IPS-NIHi7 (cell line): ENCODE measurements at regions not wholly inside any gene's neighbourhood (a gene's known extent, or its start where the extent isn't known, plus 50 kb on each side); places are given as distances from the start of the nearest gene placed in this dataset.

Source experiments
- DNase-seq: peaks from one replicate; pipeline ENCODE4 v3.0.0; 2012; ENCODE audit warnings: mixed read lengths; ENCODE audit errors: extremely low spot score

DNA sequence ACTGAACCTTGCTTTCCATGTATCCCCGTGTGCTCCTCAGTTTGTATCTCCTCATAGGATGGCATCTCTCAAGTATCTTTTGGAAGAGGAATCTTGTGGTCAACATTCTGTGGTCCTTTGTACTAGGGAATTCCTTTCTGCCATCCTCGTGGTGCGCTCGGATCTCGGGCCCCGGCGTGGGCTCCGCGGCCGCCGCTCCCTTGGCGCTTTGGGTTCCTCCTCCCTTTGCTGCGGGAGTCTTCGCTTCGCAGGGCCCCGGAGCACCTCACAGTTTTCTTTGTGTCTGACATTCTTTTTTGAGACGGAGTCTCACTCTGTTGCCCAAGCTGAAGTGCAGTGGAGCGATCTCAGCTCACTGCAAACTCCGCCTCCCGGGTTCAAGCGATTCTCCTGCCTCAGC is 264.7 kb downstream of the IRS2 start:
- DNase-seq: no peak

DNA sequence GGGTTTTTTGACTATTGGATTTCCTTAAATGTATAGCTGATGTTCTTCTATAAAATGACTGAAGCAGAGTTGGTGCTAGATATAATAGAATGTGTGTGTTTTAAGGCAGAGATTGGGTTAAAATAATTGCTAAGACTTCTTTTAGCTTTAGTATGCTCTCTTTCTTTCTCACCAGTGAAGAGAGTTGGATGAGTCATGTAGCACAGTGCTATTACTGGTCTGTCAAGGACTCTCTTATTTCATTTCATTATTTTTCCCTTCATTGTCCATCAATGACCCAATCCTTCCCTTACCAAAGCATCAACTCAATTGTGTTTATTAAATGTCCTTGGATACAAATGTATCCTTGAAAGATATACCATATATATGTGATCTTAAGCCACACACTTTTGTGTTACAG is 268.9 kb downstream of the IRS2 start:
- no peak for DNase-seq

DNA sequence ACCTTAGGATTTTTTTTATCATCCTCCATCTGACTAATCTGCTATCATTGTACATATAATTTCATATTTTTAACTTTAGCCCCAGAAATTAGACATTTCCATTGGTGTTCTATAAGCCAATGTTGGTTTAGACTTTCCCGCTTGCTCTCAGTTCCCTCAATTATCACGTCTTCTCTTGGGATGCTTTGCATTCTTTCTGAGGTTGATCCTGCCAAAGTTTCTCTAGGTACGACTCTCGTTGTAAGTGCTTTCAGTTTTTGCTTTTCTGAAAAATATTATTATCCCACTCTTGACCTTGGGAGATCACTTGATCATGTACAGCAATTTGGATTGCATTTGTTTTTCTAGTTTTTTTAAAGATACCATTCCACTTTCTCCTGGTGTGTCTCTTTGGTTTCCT is 270.2 kb downstream of the IRS2 start:
- no peak for DNase-seq

- DNase-seq: no peak
Observed at GRCh38 chr13:109510013-109510412, 276.4 kb downstream of the IRS2 start.

DNA sequence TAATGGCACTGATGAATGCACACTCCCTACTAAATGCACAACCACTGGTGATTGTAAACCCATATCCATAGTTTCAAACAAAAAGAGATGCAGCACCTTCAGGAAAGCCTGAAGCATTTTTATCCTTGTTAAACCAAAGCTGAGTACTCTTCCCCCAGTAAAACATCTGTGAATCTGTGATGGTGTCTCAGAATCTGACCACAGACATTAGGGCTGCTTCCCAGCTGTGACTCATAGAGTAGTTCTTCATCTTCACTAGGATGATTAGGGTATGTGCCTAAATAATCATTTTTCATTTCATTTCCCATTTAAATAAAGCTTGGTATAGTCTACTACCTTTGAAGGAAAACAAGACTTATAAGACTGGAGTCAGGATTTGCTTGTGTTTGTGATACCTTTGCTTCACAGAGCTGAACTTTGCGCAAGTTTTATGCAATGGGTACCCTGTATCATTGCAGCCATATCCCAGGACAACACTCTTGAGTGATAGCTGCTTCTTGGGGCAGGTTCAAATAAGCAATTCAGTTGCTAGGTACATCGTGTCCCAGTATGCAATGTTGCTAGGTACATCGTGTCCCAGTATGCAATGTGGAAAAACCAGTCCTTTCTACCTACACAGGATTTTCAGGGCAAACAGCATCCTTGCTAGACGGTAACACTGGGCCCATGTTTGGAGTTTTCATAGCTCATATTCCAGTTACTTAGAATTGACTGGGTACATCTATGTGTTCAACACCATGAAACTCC is 277.1 kb downstream of the IRS2 start:
- no peak for DNase-seq

DNA sequence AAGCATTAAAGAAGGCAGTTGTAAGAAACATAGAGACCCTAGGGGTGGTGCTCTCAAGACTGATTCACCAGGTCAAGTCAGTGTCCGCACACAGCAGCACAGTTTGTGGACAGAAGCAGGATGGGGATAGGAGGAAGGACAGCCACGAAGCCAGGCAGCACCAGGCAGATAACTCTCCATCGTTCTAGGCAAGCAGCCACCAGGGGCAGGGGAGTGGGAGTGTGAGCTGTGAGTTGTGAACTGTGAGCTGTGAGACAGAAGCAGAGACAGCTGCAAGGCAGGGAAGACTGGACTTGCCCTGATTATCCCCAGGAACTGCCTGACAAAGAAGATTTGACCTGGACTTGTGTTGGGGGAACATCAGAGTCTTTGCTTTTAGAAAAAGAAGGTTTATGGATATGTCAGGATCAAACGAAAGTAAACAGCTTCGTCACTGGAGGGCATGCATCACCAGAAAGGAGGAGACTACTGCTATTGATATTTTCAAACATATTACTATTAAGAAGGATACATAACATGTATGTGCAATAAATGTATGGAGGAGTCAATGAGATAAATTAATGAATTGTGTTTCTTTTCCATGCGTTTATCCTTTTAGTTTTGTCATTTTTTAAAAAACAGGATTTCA is 286.1 kb downstream of the IRS2 start:
- DNase-seq: peak; percentile 63

GRCh38 chr13:109497917-109498316 is 288.5 kb downstream of the IRS2 start:
- no peak for DNase-seq

DNA sequence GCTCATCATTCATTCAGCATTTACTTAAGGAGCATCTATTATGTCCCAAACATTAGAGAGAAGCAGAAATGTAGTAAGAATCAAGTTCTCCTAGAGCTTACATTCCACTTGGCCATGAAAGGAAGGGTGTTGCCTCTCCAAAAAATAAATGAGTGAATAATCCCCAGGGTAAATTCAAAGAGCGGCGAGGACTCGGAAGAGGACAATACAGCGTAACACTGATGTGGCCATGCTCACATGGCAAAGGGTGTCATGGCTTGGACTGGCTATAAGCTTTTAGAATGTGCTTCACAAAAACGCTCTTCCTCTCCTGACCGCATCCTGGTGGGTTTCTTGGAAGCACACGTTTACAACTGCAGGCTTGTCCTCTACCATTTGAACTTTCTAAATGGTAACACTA is 290.2 kb downstream of the IRS2 start:
- no peak for DNase-seq

- DNase-seq: no peak
Observed at GRCh38 chr13:109494925-109495369, 291.4 kb downstream of the IRS2 start.

DNA sequence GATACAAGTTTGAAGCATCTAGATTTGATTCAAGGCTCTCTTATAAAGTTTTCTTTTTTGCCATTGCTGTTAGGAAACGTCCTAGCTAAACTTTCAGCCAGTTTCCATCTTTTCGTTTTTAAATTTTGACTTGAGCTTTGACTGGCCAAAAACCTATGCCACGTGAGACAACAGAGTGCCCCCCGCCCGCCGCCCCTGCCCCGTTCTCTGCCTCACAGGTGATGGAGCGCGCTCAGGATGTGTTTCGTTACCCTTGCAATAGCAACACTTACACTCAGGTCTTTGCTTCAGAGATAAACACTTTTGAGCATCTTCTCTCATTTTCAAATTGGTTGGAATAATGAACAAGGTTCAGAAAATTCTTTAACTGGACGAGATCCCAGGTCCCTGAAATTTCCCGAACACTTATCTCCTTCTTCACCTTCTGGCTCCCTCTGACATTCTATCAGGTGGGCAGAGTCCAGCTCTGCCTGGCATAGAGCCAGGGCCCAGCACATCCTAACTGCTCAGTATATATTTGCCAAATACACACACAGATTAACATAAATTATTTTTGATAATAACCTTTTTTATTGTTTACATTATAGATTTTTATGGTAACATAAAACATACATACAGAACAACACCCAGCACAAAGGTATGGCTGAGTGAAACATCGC is 301.1 kb downstream of the IRS2 start:
- no peak for DNase-seq

DNA sequence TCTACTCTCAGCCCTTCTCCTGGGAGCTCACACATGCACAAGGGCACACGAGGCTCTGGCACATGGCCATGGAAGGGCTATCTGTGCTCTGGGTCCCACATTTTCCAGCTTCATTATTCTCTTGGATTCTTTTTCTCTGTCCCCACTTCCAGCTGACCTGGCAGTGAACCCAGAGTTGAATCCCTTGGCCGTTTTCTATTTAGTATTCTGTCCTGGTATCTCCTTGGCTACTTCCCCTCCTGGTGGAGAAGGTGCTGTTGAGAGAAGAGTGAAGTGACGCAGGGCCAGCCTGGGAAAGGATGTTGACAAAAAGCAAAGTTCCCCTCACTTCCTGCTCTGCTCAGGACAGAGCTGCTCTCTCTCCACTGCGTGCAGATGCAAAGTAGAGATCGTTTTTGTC is 303.1 kb downstream of the IRS2 start:
- DNase-seq: no peak

- DNase-seq: no peak
Observed at GRCh38 chr13:109481040-109481439, 305.3 kb downstream of the IRS2 start.

GRCh38 chr13:109480011-109480955 is 306.1 kb downstream of the IRS2 start:
- DNase-seq: no peak

DNA sequence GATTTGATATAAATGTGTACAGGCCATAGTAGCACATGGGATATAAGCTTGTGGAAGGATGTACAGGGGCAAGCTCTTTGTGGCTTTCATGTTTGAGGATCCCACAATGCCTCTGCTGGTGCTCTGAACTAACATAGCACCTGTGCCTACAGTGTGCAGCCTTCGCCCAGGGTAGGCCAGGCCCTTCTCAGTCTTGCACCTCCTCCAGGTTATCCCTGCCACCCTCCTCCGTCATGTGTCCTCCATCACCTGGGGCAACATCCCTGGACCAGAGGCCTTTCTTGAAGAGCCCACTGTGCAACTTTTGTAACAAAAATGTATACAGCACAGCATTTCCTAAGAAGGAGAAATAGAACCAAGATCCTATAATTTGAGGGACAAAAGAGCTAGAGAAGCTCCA is 306.8 kb downstream of the IRS2 start:
- no peak for DNase-seq

DNA sequence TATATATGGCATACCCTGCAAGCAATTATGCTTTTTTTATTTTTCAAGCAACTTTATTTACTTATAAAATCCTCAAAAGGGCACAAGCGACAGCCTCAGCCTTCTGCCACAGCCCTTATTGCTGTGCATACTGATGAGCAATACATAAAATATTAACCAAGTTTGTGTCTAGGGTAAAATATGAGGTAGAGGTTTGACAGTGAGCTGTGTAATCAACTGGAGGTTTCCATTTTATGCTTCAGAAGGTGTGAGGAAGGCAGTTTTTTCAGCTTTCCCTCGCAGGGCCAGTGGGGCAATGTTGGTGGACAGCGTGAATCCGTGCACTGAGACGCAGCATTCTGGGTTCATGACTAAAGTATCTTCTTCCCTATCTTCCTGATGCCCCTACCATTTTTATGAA is 310.4 kb downstream of the IRS2 start:
- DNase-seq: no peak

DNA sequence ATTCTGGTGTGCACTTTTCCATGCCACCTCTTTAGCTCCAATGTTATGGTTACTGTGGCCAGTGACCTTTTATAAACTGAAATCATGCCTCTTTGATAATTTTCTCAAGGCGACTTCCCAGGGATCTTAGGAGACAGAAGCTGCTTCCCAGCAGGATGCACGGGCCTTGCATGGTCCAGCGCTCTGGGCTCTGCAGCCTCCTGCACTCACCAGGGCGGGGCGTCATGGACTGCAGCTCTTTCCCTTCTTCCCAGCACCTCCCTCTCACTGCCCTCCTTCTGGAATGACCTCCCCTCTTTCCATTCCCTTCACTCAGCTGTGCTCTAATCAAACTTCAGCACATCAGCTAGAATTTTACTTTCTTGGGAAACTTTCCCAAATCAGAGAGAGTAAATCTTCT is 318.3 kb downstream of the IRS2 start:
- DNase-seq: no peak

- no peak for DNase-seq
Observed at GRCh38 chr13:109465148-109465547, 321.2 kb downstream of the IRS2 start.

GRCh38 chr13:109454167-109454917 is 332.0 kb downstream of the IRS2 start:
- DNase-seq: no peak

- DNase-seq: no peak
Observed at GRCh38 chr13:109451726-109452125, 334.7 kb downstream of the IRS2 start.

GRCh38 chr13:109448629-109449028 is 337.8 kb downstream of the IRS2 start:
- DNase-seq: no peak

GRCh38 chr13:109447667-109448066 is 338.7 kb downstream of the IRS2 start:
- DNase-seq: no peak
